Left renal cortex interstitium (tissue), 4 donors: ENCODE measurements at regions not wholly inside any gene's neighbourhood (a gene's known extent, or its start where the extent isn't known, plus 50 kb on each side); places are given as distances from the start of the nearest gene placed in this dataset.

Source experiments
- DNase-seq, 4 donors: peaks; one replicate each; pipeline ENCODE4 v3.0.0-alpha.2; 2013; ENCODE audit warnings: low read depth in 4 of 4, low spot score in 2 of 4, missing footprints in 1 of 4

GRCh38 chr19:31500197-31500830, 151.1 kb upstream of the TSHZ3 start:
- DNase-seq = no peak

GRCh38 chr19:31500946-31501345, 151.7 kb upstream of the TSHZ3 start:
- DNase-seq = no peak

GRCh38 chr19:31501427-31502195, 152.4 kb upstream of the TSHZ3 start:
- DNase-seq = no peak

- no peak for DNase-seq
Observed at GRCh38 chr19:31502536-31503170, 153.4 kb upstream of the TSHZ3 start.

- no peak for DNase-seq
Observed at GRCh38 chr19:31503211-31503610, 154.0 kb upstream of the TSHZ3 start.

DNA sequence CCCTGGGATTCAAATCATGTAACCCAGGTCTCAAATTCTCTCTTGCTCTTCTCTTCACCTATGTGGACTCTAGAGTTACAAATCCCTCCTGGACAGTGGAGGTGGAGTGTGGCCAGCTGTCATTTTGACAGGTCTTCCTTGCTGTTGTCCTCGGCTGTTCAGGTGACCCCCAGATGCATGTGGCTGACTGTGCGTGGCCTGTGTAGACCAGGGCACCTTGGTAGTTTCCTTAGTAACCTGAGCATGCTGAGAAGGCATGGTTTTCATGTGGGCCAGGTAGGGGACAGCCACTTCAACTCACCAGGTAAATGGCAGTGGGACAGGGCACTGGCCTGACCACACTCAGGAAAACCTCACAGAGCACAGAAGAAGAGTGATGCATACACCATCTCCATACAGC, 155.0 kb upstream of the TSHZ3 start:
- DNase-seq = no peak

DNA sequence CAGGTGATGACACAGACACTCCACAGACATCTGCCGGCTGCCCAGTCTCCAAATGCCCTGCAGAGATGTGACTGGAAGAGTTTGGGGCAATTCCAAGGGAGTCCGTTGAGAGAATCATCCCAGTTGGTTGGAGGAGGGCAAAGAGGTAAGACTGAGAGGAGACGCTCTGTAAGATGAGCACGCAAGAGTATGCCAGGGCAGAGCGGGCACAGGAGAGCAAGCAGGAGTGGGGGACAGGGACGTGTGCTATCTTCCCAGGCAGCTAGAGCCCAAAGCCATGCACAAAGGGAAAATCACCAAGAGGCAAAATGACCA, 156.3 kb upstream of the TSHZ3 start:
- DNase-seq = no peak

- no peak for DNase-seq
Observed at GRCh38 chr19:31506102-31506501, 156.9 kb upstream of the TSHZ3 start.

GRCh38 chr19:31510635-31511034, 161.4 kb upstream of the TSHZ3 start:
- DNase-seq = no peak

DNA sequence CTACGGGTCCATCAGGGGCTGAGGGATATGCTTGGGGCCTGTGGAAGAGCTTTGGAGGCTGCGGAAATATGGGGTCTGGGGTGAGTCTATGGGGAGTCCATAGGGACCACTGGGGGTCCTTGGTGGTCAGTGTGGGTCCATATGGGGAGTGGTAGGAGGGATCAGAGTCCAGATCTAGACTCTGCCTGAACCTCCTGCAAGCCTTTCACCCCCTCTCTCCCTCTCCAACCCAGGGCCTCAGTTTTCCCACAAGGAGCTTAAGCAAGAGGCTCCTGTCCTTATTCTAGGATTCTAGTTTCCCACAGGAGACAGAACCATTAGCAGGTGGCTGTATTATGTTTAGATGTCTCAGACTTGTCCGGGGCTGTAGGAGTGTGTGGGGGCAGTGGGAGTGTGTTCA, 161.9 kb upstream of the TSHZ3 start:
- DNase-seq = no peak

DNA sequence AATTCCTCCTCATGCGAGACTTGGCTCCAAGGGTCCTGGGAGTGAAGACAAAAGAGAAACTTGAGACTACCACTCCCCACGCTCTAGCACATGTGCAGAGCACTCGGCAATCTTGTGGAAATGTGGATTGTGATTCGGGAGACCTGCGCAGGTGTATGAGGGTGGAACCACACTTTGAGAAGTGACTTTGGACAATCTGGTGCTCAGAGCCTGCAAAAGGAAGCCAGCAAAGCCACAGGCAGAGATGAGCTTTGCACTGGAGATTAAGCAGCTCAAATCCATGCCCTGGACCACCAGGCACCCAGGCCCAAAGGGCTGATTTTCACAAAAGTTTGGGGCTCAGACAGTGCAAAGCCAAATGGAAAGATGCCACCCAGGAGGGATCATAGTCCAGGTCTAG, 162.5 kb upstream of the TSHZ3 start:
- DNase-seq = no peak

DNA sequence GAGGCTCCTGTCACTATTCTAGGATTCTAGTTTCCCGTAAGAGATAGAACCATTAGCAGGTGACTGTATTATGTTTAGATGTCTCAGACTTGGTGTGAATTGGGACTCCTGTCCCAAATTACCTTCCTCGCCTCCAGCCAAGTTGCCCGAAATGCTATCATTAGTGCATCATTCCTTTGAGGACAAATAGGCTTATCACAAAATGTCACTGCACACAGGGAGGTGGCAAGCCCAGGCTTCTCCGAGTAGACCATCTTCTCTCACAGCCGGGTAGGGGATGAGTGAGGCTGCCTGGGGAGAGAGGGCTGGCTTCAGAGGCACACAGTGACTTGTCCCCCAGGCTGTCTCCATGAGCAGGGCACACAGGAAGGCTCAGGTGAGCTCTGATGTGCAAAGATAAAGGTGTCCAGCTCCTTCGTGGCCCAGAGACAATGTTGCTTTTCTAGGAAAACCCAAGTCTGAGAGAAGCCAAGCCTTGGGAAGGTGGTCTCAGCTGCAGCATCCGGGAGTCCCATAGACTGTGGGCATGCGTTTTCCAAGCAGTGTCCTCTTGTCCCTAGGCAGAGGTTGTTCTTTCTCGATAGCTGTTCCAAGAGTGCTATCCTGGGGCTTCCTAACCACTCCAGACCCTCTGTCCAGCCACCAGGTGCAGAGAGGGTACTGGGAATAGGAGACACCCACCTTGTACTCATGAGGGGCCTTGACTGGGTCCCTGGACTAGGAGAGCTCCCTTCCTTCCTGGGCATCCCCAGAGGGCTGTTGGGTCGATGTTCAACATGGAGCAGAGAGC, 163.1 kb upstream of the TSHZ3 start:
- no peak for DNase-seq

DNA sequence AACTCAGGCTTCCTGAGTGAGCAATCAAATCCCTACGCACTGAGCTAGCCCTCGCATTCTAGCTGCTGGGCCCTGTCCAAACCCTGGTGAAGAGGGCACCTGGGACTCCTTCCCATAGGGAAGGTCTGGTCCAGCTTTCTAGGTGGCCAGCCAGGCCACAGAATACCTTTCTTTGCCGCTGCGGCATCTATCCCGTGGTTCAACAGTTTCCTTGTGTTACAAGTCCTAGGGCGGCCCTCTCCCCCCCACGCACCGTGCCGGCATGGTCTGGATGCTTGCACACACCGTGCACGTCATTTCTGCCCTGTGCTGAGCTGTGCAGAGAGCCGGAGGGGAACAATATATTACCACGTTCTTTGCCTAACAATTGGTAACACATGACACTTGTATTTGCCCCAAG, 164.6 kb upstream of the TSHZ3 start:
- no peak for DNase-seq

DNA sequence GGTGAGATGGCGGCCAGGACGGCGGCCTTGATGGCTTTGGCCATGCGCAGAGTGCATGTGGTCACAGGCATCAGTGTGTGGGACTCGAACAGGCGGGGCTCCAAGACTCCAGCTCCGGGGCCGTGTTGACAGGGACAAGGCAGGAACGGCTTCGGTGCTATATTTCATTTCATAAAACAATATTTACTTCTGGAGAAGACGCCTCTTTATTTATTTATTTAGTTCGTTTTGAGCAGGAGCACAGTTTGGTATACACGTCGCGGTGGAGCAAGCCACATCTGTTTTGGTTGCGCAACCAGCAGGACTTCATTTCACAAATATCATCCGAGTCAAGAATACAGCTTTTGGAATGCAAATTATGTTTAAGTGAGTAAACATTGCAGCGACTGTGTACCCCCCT, 166.7 kb upstream of the TSHZ3 start:
- DNase-seq = no peak

DNA sequence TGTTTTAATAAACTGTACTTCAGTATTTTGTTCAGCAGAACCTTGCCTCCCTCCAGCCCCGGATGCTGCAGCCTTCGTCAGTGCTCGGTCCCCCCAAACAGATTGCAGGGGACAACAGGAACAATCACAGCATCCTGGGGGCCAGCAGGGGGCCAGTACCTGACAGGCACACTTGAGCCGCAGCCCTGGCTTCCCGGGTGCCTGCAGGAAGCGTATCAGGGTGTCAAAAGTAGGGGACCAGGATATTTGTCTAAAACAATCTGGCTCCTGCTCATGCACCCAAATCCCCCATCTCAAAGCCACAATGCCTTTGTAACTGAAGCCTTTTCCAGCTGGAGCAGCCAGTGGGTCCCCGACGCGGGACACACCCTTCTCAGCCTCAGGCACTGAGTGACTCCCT, 167.5 kb upstream of the TSHZ3 start:
- DNase-seq = no peak

DNA sequence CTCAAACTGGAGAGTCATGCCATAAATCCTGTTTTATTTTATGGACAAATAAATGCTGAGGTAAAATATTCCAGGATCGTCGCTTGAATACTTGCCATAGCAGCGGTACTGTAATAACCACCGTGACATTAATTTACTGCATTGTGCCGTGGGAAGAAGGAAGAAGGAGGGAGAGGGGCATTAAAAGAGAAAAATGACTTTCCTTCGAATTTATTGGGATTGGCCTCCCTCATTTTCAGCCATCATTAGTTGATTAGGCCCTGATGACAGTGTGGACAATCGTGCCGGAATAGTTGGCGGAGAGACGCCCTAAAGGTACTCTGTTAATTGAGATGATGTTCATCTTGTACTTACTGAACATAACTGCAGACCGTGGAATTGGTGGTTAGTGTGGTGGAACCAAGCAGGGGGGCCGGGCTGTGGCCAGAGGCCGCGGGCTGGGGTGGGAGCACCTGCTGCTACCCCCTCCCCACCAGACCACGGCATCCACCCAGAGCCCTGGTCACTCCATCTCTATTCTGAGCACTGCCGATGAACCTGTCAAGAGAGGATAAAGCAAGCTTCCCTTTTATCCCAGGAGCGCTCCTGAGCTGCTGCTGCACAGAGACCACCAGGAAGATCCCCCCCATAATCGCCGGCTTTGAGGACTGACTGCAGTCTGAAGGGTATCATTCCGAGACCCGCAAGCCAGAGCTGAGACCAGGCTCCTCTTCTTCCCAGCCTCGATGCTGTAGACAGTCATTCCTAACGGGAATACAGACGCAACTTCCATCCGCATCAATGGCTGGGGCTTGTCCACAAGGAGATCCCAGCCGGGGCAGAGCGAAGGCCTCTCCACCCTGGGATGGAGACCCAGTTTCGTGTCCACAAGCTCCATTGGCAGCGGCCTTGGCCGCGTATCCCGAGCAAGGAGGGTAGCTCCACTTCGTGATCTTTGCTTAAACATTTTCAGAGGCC, 168.3 kb upstream of the TSHZ3 start:
- DNase-seq = no peak

GRCh38 chr19:31518216-31519020, 169.2 kb upstream of the TSHZ3 start:
- DNase-seq = no peak

DNA sequence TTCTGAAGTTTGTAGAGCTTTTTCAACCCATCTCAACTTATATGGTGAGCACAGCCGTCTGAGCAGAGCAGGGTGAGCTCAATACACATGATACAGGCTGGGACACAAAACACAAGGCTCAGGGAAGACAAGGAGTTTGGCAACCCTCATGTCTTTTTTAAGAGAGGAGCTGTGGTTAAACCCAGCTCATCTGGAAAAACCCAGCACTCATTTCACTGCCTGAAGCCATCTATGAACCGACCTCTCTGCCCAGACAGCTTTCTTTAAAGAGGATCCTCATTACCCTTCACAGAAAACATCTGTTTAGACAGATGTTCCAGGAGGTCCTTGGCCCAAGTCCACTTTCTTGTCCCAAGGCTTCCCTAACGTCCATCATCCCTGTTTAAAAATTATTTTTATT, 170.0 kb upstream of the TSHZ3 start:
- no peak for DNase-seq

DNA sequence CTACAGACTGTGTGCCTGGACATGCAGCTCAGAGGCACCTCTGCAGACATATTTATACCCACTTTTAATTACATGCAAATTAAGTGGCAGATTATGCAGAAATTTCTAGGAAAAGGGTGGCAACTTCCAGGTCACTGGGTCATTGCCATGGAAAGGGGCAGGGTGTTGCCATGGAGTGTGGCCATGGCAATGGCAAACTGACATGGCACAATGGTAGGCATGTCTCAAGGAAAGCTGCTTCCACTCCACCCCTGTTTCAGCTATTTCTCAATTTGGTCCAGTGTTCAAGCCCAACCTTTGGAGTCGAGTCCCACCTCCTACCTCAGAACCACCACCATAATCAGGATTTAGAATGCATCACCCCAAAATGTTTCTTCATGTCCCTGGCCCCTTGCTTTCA, 170.7 kb upstream of the TSHZ3 start:
- DNase-seq = no peak

DNA sequence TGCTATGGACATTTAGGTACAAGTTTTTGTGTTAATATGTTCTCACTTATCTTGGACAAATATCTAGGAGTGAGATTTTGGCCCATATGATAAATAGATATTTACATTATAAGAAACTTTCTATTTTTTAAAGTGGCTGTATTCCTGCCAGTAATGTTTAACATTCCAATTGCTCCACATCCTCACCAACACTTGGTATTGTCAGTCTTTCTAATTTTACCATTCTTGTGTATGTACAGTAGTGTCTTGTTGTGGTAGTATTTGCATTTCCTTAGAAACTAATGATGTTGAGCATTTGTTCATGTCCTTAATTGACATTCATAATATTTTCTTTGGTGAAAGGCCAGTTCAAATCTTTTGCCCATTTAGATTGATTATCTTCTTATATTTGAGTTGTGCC, 171.4 kb upstream of the TSHZ3 start:
- DNase-seq = no peak
